Upper lobe of left lung (tissue), 6 donors: ENCODE measurements at regions not wholly inside any gene's neighbourhood (a gene's known extent, or its start where the extent isn't known, plus 50 kb on each side); places are given as distances from the start of the nearest gene placed in this dataset.

ENCODE experiments used
- ATAC-seq, 2 donors: fragments of 200-7000 bp; cut with Tn5 transposase; one replicate each; pipeline ENCODE4 v1.9.1; 2022; ENCODE audit warnings: mild to moderate bottlenecking in 2 of 2, moderate library complexity in 2 of 2; ENCODE audit not compliant: low FRiP score in 2 of 2
- DNase-seq, 2 donors: peaks; one replicate each; pipeline ENCODE4 v3.0.0-alpha.2; 2019 to 2020
- H3K27ac ChIP-seq, 4 donors: fragments of 200-600 bp; sonication (generic); one replicate each; pipeline ENCODE4 v1.5.1; 2016 to 2019
- H3K27me3 ChIP-seq, 4 donors: fragments of 200-600 bp; sonication (generic); one replicate each; pipeline ENCODE4 v1.5.1; 2017 to 2019
- H3K36me3 ChIP-seq, 4 donors: fragments of 200-600 bp; sonication (generic); one replicate each; pipeline ENCODE4 v1.5.1; 2016 to 2019
- H3K4me1 ChIP-seq, 4 donors: fragments of 200-600 bp; sonication (generic); one replicate each; pipeline ENCODE4 v1.5.1; 2018 to 2019
- H3K4me3 ChIP-seq, 4 donors: fragments of 200-600 bp; sonication (generic); one replicate each; pipeline ENCODE4 v1.5.1; 2017 to 2019; ENCODE audit warnings: mild to moderate bottlenecking in 2 of 4, moderate library complexity in 1 of 4
- H3K9me3 ChIP-seq, 4 donors: fragments of 200-600 bp; sonication (generic); one replicate each; pipeline ENCODE4 v1.5.1; 2018 to 2019
- CTCF ChIP-seq, 6 experiments: fragments of 450-650 bp in 4 of 6; fragments of 200-600 bp in 2 of 6; sonication (generic) in 2 of 6; IDR thresholded peaks; one replicate each; pipeline ENCODE4 v1.5.1; 2016 to 2019; ENCODE audit warnings: antibody characterized with exemption in 6 of 6
- EP300 ChIP-seq, 4 donors: sonication (generic); formaldehyde crosslinking; IDR thresholded peaks; one replicate each; pipeline ENCODE4 v1.5.1; 2017; ENCODE audit warnings: antibody characterized with exemption in 4 of 4, control low read depth in 2 of 4
- POLR2A ChIP-seq, 4 donors: fragments of 450-650 bp; IDR thresholded peaks; one replicate each; pipeline ENCODE4 v1.5.1; 2016 to 2017; ENCODE audit warnings: antibody characterized with exemption in 4 of 4, mild to moderate bottlenecking in 2 of 4
- POLR2AphosphoS5 ChIP-seq, 2 donors: sonication (generic); formaldehyde crosslinking; IDR thresholded peaks; one replicate each; pipeline ENCODE4 v1.5.1; 2017; ENCODE audit warnings: antibody characterized with exemption in 2 of 2
- WGBS, 2 donors: methylation state at CpG; one replicate each; pipeline ENCODE4 v1.1.5; 2017 to 2018; 5-methylcytosine and 5-hydroxymethylcytosine counted together
- donor health status: DM: no; HTN: no; CAD: no; lungs with moderate emphysema.
- donor health status: DM: no; HTN: yes; CAD: no; lungs with severe emphysema.

- WGBS, 2 donors = 88 to 95% methylated on average over 4 of the region's 4 CpGs
- Histone ChIP-seq H3K27me3 (no peaks in the 10 kb centered on the region), H3K4me3 (no peak overlapping the region), H3K36me3 (no peaks in the 10 kb centered on the region), H3K4me1 (no peaks in the 10 kb centered on the region), H3K27ac (no peak overlapping the region), H3K9me3 (no peaks in the 10 kb centered on the region)
- TF ChIP-seq POLR2AphosphoS5 (IDR thresholded peaks at IDR 0.05) = no peak
- no peak for TF ChIP-seq POLR2A (IDR thresholded peaks at IDR 0.05)
- TF ChIP-seq EP300 (IDR thresholded peaks at IDR 0.05) = no peak
- no peak for TF ChIP-seq CTCF (IDR thresholded peaks at IDR 0.05)
- ATAC-seq (no peak), DNase-seq (no peak)
These were observed 393.4 kb upstream of the TMPO start for GRCh38 chr12:98121963-98122362.

- no peaks in the 10 kb centered on the region for H3K27me3 ChIP-seq
- no peaks in the 10 kb centered on the region for H3K4me1 ChIP-seq
- ATAC-seq (no peak), DNase-seq (no peak)
- H3K27ac ChIP-seq = no peak overlapping the region
- no peaks in the 10 kb centered on the region for H3K36me3 ChIP-seq
- TF ChIP-seq EP300 (IDR thresholded peaks at IDR 0.05) = no peak
- TF ChIP-seq POLR2A (IDR thresholded peaks at IDR 0.05) = no peak
- no peak for TF ChIP-seq CTCF (IDR thresholded peaks at IDR 0.05)
- TF ChIP-seq POLR2AphosphoS5 (IDR thresholded peaks at IDR 0.05) = no peak
- no peak overlapping the region for H3K4me3 ChIP-seq
- 62 to 63% methylated on average over 3 of the region's 3 CpGs for WGBS, 2 donors
- no peaks in the 10 kb centered on the region for H3K9me3 ChIP-seq
These were observed 392.3 kb upstream of the TMPO start for GRCh38 chr12:98123021-98123461.

GRCh38 chr12:98126637-98127335 lies 388.6 kb upstream of the TMPO start:
- WGBS, 2 donors = 26 to 29% methylated on average over 12 of the region's 12 CpGs
- DNase-seq (no peak), ATAC-seq (no peak)
- Histone ChIP-seq H3K4me1 (no peaks in the 10 kb centered on the region), H3K27ac (peak overlapping the region in 2 of 4 donors; percentile 22 to 32), H3K27me3 (no peaks in the 10 kb centered on the region), H3K4me3 (no peak overlapping the region), H3K36me3 (no peaks in the 10 kb centered on the region), H3K9me3 (no peaks in the 10 kb centered on the region)
- no peak for TF ChIP-seq POLR2AphosphoS5 (IDR thresholded peaks at IDR 0.05)
- no peak for TF ChIP-seq EP300 (IDR thresholded peaks at IDR 0.05)
- TF ChIP-seq POLR2A (IDR thresholded peaks at IDR 0.05) = no peak
- no peak for TF ChIP-seq CTCF (IDR thresholded peaks at IDR 0.05)

- no peaks in the 10 kb centered on the region for H3K4me1 ChIP-seq
- 42 to 49% methylated on average over 3 of the region's 3 CpGs for WGBS, 2 donors
- H3K27ac ChIP-seq = peak overlapping the region in 2 of 4 donors; percentile 2 to 22
- H3K27me3 ChIP-seq = no peaks in the 10 kb centered on the region
- H3K36me3 ChIP-seq = no peaks in the 10 kb centered on the region
- ATAC-seq (no peak), DNase-seq (no peak)
- TF ChIP-seq EP300 (IDR thresholded peaks at IDR 0.05) (no peak), CTCF (IDR thresholded peaks at IDR 0.05) (no peak), POLR2A (IDR thresholded peaks at IDR 0.05) (no peak), POLR2AphosphoS5 (IDR thresholded peaks at IDR 0.05) (no peak)
- no peaks in the 10 kb centered on the region for H3K9me3 ChIP-seq
- H3K4me3 ChIP-seq = no peak overlapping the region
These were observed 388.1 kb upstream of the TMPO start for GRCh38 chr12:98127336-98127679.

GRCh38 chr12:98127854-98128253 lies 387.5 kb upstream of the TMPO start:
- TF ChIP-seq CTCF (IDR thresholded peaks at IDR 0.05) (no peak), POLR2A (IDR thresholded peaks at IDR 0.05) (no peak), POLR2AphosphoS5 (IDR thresholded peaks at IDR 0.05) (no peak), EP300 (IDR thresholded peaks at IDR 0.05) (no peak)
- Histone ChIP-seq H3K9me3 (no peaks in the 10 kb centered on the region), H3K27me3 (no peaks in the 10 kb centered on the region), H3K4me1 (no peaks in the 10 kb centered on the region), H3K27ac (peak overlapping the region in 2 of 4 donors; percentile 2 to 22), H3K36me3 (no peaks in the 10 kb centered on the region), H3K4me3 (no peak overlapping the region)
- no peak for DNase-seq
- no peak for ATAC-seq
